ENCODE measurements at regions not wholly inside any gene's neighbourhood (a gene's known extent, or its start where the extent isn't known, plus 50 kb on each side); places are given as distances from the start of the nearest gene placed in this dataset.

GRCh38 chr4:81666491-81666890 is 194.8 kb upstream of the RASGEF1B start:
- Histone ChIP-seq H3K36me3 (ENCODE audit: control insufficient read depth in 1 of 2, insufficient read depth in 2 of 2, low read length in 1 of 2) (no peaks in the 10 kb centered on the region), H3K4me1 (ENCODE audit: control insufficient read depth in 1 of 2, insufficient read depth in 2 of 2, low read length in 2 of 2) (no peaks in the 10 kb centered on the region)
- ATAC-seq (ENCODE audit: low FRiP score): no peak

GRCh38 chr4:81665649-81666048 is 193.9 kb upstream of the RASGEF1B start:
- intact Hi-C loops (cut with DNase I): no loop called here
- no peak for ATAC-seq (ENCODE audit: low FRiP score)
- no peaks in the 10 kb centered on the region for H3K9me3 ChIP-seq (ENCODE audit: control insufficient read depth, low read length)
- no peaks in the 10 kb centered on the region for H3K4me1 ChIP-seq (ENCODE audit: control insufficient read depth in 1 of 2, insufficient read depth in 2 of 2, low read length in 2 of 2)
- no peak for DNase-seq
- no peaks in the 10 kb centered on the region for H3K36me3 ChIP-seq (ENCODE audit: control insufficient read depth in 1 of 2, insufficient read depth in 2 of 2, low read length in 1 of 2)
- 99 to 100% methylated on average over 1 of the region's 1 CpG for WGBS, 2 donors
- H3K4me3 ChIP-seq (ENCODE audit: low read length in 2 of 2): no peak overlapping the region
- H3K27me3 ChIP-seq (ENCODE audit: control insufficient read depth in 1 of 2, insufficient read depth in 2 of 2, low read length in 1 of 2): no peaks in the 10 kb centered on the region
- H3K27ac ChIP-seq (ENCODE audit: low read depth in 1 of 2, low read length in 2 of 2): no peak overlapping the region

More at GRCh38 chr4:81666491-81666890, 194.8 kb upstream of the RASGEF1B start:
- H3K27ac ChIP-seq (ENCODE audit: low read depth in 1 of 2, low read length in 2 of 2): no peak overlapping the region
- DNase-seq: no peak
- no peaks in the 10 kb centered on the region for H3K27me3 ChIP-seq (ENCODE audit: control insufficient read depth in 1 of 2, insufficient read depth in 2 of 2, low read length in 1 of 2)
- no peak overlapping the region for H3K4me3 ChIP-seq (ENCODE audit: low read length in 2 of 2)
- no peaks in the 10 kb centered on the region for H3K9me3 ChIP-seq (ENCODE audit: control insufficient read depth, low read length)
- intact Hi-C loops (cut with DNase I): no loop called here

- ATAC-seq (ENCODE audit: low FRiP score) (no peak), DNase-seq (no peak)
- H3K27me3 ChIP-seq (ENCODE audit: control insufficient read depth in 1 of 2, insufficient read depth in 2 of 2, low read length in 1 of 2): no peaks in the 10 kb centered on the region
- no peaks in the 10 kb centered on the region for H3K36me3 ChIP-seq (ENCODE audit: control insufficient read depth in 1 of 2, insufficient read depth in 2 of 2, low read length in 1 of 2)
- H3K4me3 ChIP-seq (ENCODE audit: low read length in 2 of 2): no peak overlapping the region
- intact Hi-C loops (cut with DNase I): no loop called here
- no peaks in the 10 kb centered on the region for H3K9me3 ChIP-seq (ENCODE audit: control insufficient read depth, low read length)
- no peaks in the 10 kb centered on the region for H3K4me1 ChIP-seq (ENCODE audit: control insufficient read depth in 1 of 2, insufficient read depth in 2 of 2, low read length in 2 of 2)
- H3K27ac ChIP-seq (ENCODE audit: low read depth in 1 of 2, low read length in 2 of 2): no peak overlapping the region
Measured at GRCh38 chr4:81665045-81665444, 193.3 kb upstream of the RASGEF1B start.

GRCh38 chr4:81664079-81664478 is 192.4 kb upstream of the RASGEF1B start:
- no peak for DNase-seq
- H3K4me1 ChIP-seq (ENCODE audit: control insufficient read depth in 1 of 2, insufficient read depth in 2 of 2, low read length in 2 of 2): no peaks in the 10 kb centered on the region
- WGBS, 2 donors: 67 to 70% methylated on average over 4 of the region's 4 CpGs
- no peak for ATAC-seq (ENCODE audit: low FRiP score)
- H3K9me3 ChIP-seq (ENCODE audit: control insufficient read depth, low read length): no peaks in the 10 kb centered on the region
- intact Hi-C loops (cut with DNase I): no loop called here
- H3K27ac ChIP-seq (ENCODE audit: low read depth in 1 of 2, low read length in 2 of 2): no peak overlapping the region
- H3K27me3 ChIP-seq (ENCODE audit: control insufficient read depth in 1 of 2, insufficient read depth in 2 of 2, low read length in 1 of 2): no peaks in the 10 kb centered on the region
- no peak overlapping the region for H3K4me3 ChIP-seq (ENCODE audit: low read length in 2 of 2)
- H3K36me3 ChIP-seq (ENCODE audit: control insufficient read depth in 1 of 2, insufficient read depth in 2 of 2, low read length in 1 of 2): no peaks in the 10 kb centered on the region

GRCh38 chr4:81663368-81663767 is 191.7 kb upstream of the RASGEF1B start:
- no peaks in the 10 kb centered on the region for H3K9me3 ChIP-seq (ENCODE audit: control insufficient read depth, low read length)
- no peaks in the 10 kb centered on the region for H3K4me1 ChIP-seq (ENCODE audit: control insufficient read depth in 1 of 2, insufficient read depth in 2 of 2, low read length in 2 of 2)
- ATAC-seq (ENCODE audit: low FRiP score): no peak
- H3K27me3 ChIP-seq (ENCODE audit: control insufficient read depth in 1 of 2, insufficient read depth in 2 of 2, low read length in 1 of 2): no peaks in the 10 kb centered on the region
- H3K36me3 ChIP-seq (ENCODE audit: control insufficient read depth in 1 of 2, insufficient read depth in 2 of 2, low read length in 1 of 2): no peaks in the 10 kb centered on the region
- no peak overlapping the region for H3K27ac ChIP-seq (ENCODE audit: low read depth in 1 of 2, low read length in 2 of 2)
- intact Hi-C loops (cut with DNase I): no loop called here
- 56 to 61% methylated on average over 2 of the region's 2 CpGs for WGBS, 2 donors
- no peak for DNase-seq
- no peak overlapping the region for H3K4me3 ChIP-seq (ENCODE audit: low read length in 2 of 2)

- ATAC-seq (ENCODE audit: low FRiP score): no peak
- H3K36me3 ChIP-seq (ENCODE audit: control insufficient read depth in 1 of 2, insufficient read depth in 2 of 2, low read length in 1 of 2): no peaks in the 10 kb centered on the region
Measured at GRCh38 chr4:81659051-81659450, 187.3 kb upstream of the RASGEF1B start.

GRCh38 chr4:81652069-81652478 is 180.4 kb upstream of the RASGEF1B start:
- H3K4me3 ChIP-seq (ENCODE audit: low read length in 2 of 2): no peak overlapping the region
- H3K4me1 ChIP-seq (ENCODE audit: control insufficient read depth in 1 of 2, insufficient read depth in 2 of 2, low read length in 2 of 2): no peaks in the 10 kb centered on the region
- intact Hi-C loops (cut with DNase I): no loop called here
- H3K9me3 ChIP-seq (ENCODE audit: control insufficient read depth, low read length): no peaks in the 10 kb centered on the region
- WGBS, 2 donors: 89 to 94% methylated on average over 2 of the region's 2 CpGs
- DNase-seq (no peak), ATAC-seq (ENCODE audit: low FRiP score) (no peak)
- no peaks in the 10 kb centered on the region for H3K27me3 ChIP-seq (ENCODE audit: control insufficient read depth in 1 of 2, insufficient read depth in 2 of 2, low read length in 1 of 2)
- H3K27ac ChIP-seq (ENCODE audit: low read depth in 1 of 2, low read length in 2 of 2): no peak overlapping the region
- no peaks in the 10 kb centered on the region for H3K36me3 ChIP-seq (ENCODE audit: control insufficient read depth in 1 of 2, insufficient read depth in 2 of 2, low read length in 1 of 2)

More at GRCh38 chr4:81659051-81659450, 187.3 kb upstream of the RASGEF1B start:
- Histone ChIP-seq H3K27me3 (ENCODE audit: control insufficient read depth in 1 of 2, insufficient read depth in 2 of 2, low read length in 1 of 2) (no peaks in the 10 kb centered on the region), H3K4me1 (ENCODE audit: control insufficient read depth in 1 of 2, insufficient read depth in 2 of 2, low read length in 2 of 2) (no peaks in the 10 kb centered on the region), H3K27ac (ENCODE audit: low read depth in 1 of 2, low read length in 2 of 2) (no peak overlapping the region), H3K4me3 (ENCODE audit: low read length in 2 of 2) (no peak overlapping the region), H3K9me3 (ENCODE audit: control insufficient read depth, low read length) (no peaks in the 10 kb centered on the region)
- DNase-seq: no peak
- intact Hi-C loops (cut with DNase I): no loop called here

- DNase-seq (no peak), ATAC-seq (ENCODE audit: low FRiP score) (no peak)
- no peaks in the 10 kb centered on the region for H3K9me3 ChIP-seq (ENCODE audit: control insufficient read depth, low read length)
- no peaks in the 10 kb centered on the region for H3K4me1 ChIP-seq (ENCODE audit: control insufficient read depth in 1 of 2, insufficient read depth in 2 of 2, low read length in 2 of 2)
- H3K4me3 ChIP-seq (ENCODE audit: low read length in 2 of 2): no peak overlapping the region
- WGBS, 2 donors: 52 to 70% methylated on average over 1 of the region's 1 CpG
- H3K36me3 ChIP-seq (ENCODE audit: control insufficient read depth in 1 of 2, insufficient read depth in 2 of 2, low read length in 1 of 2): no peaks in the 10 kb centered on the region
- no peak overlapping the region for H3K27ac ChIP-seq (ENCODE audit: low read depth in 1 of 2, low read length in 2 of 2)
- no peaks in the 10 kb centered on the region for H3K27me3 ChIP-seq (ENCODE audit: control insufficient read depth in 1 of 2, insufficient read depth in 2 of 2, low read length in 1 of 2)
- intact Hi-C loops (cut with DNase I): no loop called here
Measured at GRCh38 chr4:81651243-81651899, 179.7 kb upstream of the RASGEF1B start.

GRCh38 chr4:81650606-81651242 is 179.0 kb upstream of the RASGEF1B start:
- no peak for ATAC-seq (ENCODE audit: low FRiP score)
- no peaks in the 10 kb centered on the region for H3K4me1 ChIP-seq (ENCODE audit: control insufficient read depth in 1 of 2, insufficient read depth in 2 of 2, low read length in 2 of 2)
- no peaks in the 10 kb centered on the region for H3K36me3 ChIP-seq (ENCODE audit: control insufficient read depth in 1 of 2, insufficient read depth in 2 of 2, low read length in 1 of 2)
- H3K9me3 ChIP-seq (ENCODE audit: control insufficient read depth, low read length): no peaks in the 10 kb centered on the region
- no peak overlapping the region for H3K27ac ChIP-seq (ENCODE audit: low read depth in 1 of 2, low read length in 2 of 2)
- H3K4me3 ChIP-seq (ENCODE audit: low read length in 2 of 2): no peak overlapping the region
- no peaks in the 10 kb centered on the region for H3K27me3 ChIP-seq (ENCODE audit: control insufficient read depth in 1 of 2, insufficient read depth in 2 of 2, low read length in 1 of 2)
- intact Hi-C loops (cut with DNase I): no loop called here
- no peak for DNase-seq
- WGBS, 2 donors: 41 to 47% methylated on average over 3 of the region's 3 CpGs

Measured in aorta (tissue), 5 donors.